GM18873 (cell line): ENCODE measurements at regions not wholly inside any gene's neighbourhood (a gene's known extent, or its start where the extent isn't known, plus 50 kb on each side); places are given as distances from the start of the nearest gene placed in this dataset.
"Not testable (repeated sequence)": the region's sequence is repeated elsewhere in the genome, so short reads cannot be mapped to it uniquely, and the experiment has no call there.

Experiments used
- ATAC-seq: cut with Tn5 transposase; IDR thresholded peaks from one replicate; pipeline ENCODE4 v1.9.1; 2021; ENCODE audit warnings: mild to moderate bottlenecking, moderate library complexity, moderate number of reproducible peaks; ENCODE audit not compliant: unreplicated experiment, low FRiP score

DNA sequence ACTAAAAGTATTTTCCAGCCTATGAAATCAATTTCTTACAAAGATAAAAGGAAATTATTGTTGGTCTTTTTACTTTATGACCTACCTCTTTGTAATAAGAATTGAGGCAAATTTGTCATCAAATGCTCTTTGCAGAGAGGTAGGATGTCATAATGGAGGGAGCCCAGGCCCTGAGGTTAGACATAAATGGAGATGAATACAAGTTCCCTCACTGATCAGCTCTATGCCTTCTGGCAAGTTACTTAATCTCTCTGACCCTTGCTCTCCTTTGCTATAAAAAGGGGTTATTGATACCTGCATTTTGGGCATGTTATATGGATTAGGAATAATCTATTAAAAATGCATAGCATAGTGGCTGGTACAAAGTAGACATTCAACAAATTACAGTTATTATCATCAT is 146.9 kb upstream of the KRR1 start:
- no peak for ATAC-seq

DNA sequence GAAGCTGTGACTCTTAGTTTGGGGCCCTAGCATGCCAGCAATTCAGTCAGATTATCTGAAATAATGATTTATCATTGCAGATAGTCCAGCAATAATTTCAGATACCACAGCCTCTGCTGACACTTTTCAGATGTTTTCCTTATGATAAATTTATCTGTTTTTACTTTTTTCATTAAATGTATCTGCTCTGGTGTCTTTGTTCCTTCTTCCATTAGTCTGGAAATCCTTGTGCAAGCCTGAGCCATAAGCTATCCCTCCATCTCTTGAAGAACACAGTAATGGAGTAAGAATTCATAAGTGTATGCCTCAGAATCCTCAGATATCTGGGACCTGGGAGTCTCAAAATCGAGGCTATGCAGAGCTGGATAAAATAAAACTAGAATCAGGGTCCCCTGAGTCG is 146.4 kb upstream of the KRR1 start:
- no peak for ATAC-seq

GRCh38 chr12:75657354-75657753 is 145.9 kb upstream of the KRR1 start:
- not testable (repeated sequence) for ATAC-seq

DNA sequence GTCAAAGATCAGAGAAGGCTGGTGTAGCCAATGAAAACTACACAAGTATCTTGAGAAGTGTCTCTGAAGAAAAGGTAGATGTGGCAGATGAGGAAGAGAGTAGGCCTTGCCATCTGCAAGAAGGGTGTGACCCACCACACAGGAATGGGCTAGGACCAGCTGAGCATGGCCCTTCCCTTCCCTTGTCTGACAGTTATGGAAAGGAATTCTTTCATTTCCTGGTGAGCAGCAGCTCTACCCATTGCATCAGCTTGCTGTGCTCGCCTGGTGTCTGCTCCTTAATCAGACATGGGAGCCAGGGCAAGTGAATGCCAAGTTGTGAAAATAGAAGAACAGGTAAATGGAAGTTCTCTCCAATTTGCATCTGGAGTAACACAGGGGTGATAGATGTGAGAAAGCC is 145.2 kb upstream of the KRR1 start:
- ATAC-seq: no peak

GRCh38 chr12:75656210-75656609 is 144.8 kb upstream of the KRR1 start:
- no peak for ATAC-seq

DNA sequence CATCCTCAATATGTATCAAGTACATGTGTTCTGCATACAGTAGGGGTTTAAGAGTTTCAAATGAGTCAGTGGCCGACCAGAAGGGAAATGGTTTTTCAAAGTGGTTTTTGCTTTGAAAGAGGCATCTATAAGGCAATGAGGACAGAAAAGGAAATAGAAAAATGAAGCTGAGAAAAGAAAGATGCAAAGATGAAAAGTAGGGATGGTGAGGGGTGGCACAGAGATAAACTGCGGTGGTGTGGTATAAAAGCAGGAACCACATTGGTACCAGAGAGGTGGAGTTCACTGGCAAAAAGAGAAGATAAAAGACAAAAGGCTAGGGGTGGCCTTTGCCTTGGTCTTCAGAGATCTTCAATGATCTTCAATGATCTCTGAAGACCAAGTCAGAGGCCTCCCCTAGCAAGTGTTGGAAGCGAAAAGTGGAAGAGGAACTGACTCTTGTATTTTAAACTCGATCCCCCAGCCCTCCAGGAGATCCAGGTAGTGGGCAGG is 144.0 kb upstream of the KRR1 start:
- peak; percentile 68 for ATAC-seq

DNA sequence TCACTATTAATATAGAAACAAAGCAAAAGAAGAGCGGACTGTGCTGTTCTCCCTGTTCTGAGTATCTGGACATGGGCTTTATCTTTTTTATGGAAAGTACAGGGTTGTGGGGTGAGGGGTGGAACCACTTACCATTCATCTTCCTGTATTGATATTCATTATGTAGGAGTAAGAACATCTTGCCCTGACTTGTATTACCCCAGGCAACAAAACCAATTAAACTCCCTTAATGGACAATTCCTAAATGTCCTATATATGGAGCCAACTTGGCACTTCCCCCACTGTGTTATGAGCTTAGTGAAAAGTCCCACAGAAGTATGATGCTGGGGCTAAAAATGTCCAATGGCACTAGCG is 139.9 kb upstream of the KRR1 start:
- ATAC-seq: no peak

- no peak for ATAC-seq
Observed at GRCh38 chr12:75650595-75651341, 139.4 kb upstream of the KRR1 start.

GRCh38 chr12:75650100-75650499 is 138.7 kb upstream of the KRR1 start:
- ATAC-seq: no peak

- no peak for ATAC-seq
Observed at GRCh38 chr12:75648856-75649255, 137.4 kb upstream of the KRR1 start.

DNA sequence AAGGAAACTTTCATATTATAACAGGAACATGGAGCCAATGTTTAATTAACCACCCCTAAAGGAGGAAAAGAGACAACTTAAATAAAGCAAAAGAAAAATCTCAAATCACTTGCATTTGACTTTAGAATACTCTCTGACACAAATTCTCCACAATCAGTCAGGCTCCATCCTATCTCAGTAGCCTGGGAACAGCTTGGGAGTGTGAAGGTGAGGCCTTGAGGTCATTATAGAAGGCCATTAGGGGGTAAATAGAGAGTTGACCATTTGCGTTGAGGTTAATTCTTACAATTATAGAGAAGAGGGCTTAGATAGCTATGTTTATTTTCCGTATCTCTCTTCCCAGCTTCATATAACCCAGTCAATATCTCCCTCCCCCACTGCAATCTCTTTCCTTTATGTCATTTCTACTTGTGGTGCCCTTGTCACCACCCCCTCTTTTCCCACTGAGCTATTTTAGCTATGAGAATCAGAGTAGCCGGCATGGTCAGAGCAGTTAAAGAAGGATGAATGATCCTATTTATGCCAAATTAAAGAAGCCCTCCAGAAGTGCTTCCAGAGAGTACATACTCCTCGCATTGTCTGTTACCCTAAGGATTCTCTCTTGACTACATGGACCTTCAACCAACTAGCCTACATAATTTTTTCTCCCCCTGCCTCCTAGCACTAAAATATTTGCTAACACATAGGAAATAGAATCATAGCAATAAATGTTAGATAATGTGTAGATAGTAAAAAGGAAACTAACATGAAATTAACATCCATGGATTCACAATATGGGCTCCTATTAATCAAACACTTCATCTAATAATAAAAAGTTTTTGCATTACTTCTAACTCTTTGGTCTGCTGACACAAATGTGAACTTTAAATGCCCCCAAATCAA is 135.2 kb upstream of the KRR1 start:
- no peak for ATAC-seq

DNA sequence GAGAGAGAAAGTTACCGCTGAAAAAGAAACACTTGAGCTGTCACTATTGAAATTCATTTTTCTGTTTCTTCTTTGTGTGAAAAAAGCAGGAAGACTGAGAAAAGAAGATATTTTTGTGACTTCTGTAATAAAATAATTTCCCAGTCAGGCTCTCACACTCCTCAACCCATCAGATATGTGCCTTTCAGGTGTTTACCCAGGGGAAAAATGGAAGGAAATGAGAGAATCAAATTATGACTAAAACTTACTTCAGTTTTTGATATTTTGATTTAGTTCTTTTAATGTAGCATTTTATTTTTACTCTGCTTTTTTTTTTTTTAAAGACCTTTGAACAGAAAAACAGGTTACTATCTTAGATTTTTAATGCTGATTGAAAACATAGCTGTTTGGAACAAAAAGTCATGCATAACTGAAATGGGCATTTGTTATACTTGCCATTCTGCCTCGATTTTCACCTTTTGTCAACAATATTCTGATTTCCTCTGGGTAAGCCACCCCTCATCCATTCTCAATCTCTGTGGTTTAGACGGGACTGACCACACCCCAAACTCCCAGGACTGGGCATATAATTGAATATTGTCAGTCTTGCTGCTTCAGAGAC is 133.2 kb upstream of the KRR1 start:
- ATAC-seq: no peak

GRCh38 chr12:75643119-75643518 is 131.7 kb upstream of the KRR1 start:
- not testable (repeated sequence) for ATAC-seq

DNA sequence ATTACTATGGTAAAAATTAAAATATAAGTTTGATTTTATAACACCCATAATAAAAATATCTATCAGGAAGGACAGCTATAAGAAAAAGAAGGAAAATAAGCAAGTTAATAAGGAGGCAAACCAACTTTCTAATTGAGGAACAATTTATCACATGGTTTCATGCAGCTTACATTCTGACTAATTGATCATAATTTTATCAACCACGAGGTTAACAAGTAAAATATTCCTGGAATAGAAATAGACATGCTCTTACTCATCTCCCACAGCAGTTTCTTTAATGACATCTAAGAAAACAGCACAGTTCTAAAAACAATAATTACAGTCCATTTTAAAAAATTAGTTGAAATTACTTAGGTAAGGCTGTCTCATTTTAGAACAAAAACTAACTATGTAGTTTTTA is 130.8 kb upstream of the KRR1 start:
- ATAC-seq: no peak

- ATAC-seq: peak; percentile 100
Observed at GRCh38 chr12:75641031-75641780, 129.8 kb upstream of the KRR1 start.

GRCh38 chr12:75638792-75639191 is 127.4 kb upstream of the KRR1 start:
- ATAC-seq: no peak

- no peak for ATAC-seq
Observed at GRCh38 chr12:75636607-75637006, 125.2 kb upstream of the KRR1 start.

- no peak for ATAC-seq
Observed at GRCh38 chr12:75635606-75636444, 124.4 kb upstream of the KRR1 start.
